OCI-M1 (cell line): ENCODE measurements at regions not wholly inside any gene's neighbourhood (a gene's known extent, or its start where the extent isn't known, plus 50 kb on each side); places are given as distances from the start of the nearest gene placed in this dataset.

ENCODE experiments used
- DNase-seq: peaks from one replicate; lab custom pipeline; 2025; lab: John Stamatoyannopoulos, UW

DNA sequence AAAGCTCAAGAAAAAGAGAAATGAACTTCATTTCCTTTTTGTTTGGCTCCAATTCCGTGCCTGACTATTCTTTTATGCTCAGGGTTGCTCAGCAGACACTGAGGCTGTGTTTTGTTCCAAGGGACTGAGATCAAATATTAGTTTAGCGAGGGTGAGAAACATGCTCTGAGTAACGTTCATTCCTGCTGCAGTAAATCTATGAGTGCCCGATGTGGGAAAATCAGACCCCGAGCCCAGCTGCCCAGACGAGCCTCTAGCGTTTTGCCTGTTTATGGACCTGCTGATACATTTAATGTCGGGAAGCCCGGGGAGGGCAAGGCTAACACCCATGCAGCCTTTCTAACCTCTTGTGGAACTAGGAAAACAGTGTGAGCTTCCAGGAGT is 119.2 kb downstream of the VAPA start:
- no peak for DNase-seq

DNA sequence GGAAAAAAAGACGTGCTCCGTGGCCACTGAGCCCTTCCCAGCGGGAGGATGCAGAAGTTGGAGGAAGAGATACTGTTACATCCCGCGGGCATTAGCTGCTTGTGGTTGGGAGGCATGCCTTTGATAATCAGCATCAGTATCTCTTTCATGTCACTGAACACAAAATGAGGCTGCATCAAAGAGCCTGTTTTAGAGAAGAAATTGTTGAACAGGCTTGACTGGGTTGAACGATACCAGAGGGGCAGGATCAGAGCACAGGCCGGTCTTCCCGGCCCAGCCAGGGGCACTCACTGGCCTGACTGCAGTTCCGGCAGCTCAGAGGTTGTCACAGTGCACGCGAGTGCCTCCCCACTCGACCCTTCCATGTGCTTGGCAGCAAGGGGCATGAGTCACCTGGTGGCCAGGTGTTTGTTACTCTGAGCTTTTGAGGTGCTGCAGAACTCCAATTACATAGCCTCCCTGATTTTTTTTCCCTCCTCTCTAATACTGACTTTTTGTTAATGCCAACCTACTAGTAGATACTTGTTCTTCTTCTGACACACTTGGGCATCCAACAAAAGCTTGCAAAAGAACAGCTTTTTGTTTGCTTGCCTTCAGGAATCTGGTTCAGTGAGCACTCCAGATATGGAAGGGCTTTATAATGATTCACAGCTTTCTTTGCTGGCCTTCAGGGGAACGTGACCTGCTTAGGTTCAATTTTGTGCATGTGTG is 121.6 kb downstream of the VAPA start:
- no peak for DNase-seq

DNA sequence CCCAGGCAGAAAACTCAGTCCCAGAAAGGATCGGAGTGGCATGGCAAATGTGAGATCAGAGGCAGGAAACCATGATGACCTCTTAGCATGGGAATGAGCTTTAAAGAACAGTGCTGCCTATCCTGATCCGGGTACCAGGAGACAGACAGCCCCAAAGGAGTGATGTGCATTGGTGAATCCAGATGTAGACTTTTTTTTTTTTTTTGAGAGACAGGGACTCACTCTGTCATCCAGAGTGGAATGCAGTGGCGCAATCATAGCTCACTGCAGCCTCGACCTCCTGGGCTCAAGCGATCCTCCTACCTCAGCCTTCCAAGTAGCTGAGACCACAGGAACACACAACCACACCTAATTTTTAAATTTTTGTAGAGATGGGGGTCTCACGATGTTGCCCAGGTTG is 122.7 kb downstream of the VAPA start:
- DNase-seq, result no peak

DNA sequence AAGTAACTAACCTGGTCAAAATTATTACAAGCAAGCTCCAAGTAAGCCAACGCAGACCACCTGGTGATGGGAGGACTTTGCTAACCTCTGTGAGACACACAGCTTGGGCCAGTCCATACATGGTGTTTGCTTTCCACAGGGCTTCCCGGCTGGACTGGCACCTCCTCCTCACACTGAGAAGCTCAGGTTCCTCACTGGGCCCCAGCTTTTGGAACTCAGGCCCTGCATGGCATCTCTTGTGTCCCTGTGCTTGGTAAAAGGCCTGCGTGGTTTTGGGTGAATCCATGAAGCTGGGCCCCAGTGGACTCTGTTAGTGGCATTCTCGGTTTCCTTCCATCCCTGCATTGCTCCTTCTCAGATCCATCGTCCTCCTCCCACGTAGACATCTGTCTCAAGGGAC is 123.4 kb downstream of the VAPA start:
- DNase-seq, result no peak

DNA sequence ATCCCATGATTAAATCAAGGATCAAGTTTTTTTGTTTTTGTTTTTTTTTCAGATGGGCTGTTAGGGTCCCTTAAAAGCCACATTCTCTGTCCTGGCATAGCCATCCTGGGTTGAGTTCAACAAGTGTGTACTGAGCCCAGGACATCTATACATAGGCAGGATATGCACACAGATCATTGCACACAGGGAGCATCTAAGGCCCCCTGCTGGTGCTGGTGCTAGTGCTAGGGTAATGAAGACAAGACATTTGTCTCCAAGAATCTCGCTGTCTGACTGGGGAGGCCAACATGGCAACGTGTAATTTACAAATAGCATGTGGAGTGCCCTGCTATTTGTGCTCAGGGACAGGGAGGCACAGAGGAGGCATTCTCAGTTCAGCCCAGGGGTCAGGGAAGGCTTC is 124.5 kb downstream of the VAPA start:
- peak; percentile 9 for DNase-seq

DNA sequence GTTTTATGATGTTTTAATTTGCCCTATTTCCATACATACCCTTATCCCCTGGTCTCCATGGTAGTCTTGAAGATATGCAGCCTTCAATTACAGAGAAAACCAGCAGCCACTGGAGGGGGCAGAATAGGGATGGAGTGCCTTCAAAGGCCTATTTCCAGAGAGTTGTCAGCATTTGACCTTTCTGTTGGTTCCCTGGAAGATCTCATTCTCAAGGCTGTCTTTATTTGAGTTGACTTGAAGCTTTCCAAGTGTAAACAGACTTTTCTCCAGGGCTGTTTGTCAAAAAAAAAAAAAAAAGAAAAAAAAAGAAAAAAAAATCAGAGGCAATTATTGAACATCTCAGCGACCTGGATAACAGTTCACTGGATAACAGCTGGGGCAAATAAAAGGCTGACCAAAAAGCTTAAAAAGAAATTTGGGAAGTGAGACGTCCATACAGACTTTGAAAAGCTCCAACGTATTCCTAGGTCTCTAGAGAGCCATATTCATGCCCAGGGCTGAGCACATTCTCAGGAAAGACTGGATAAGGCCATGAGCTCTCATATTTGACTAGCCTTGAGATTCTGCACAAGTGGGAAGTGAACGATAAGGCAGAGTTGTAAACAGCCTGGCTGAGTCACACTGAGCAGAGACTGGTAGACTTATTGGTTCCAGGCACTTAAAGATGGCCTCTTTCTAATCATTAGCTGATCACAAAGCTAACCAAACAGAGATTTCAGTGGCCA is 126.6 kb downstream of the VAPA start:
- DNase-seq, result no peak

DNA sequence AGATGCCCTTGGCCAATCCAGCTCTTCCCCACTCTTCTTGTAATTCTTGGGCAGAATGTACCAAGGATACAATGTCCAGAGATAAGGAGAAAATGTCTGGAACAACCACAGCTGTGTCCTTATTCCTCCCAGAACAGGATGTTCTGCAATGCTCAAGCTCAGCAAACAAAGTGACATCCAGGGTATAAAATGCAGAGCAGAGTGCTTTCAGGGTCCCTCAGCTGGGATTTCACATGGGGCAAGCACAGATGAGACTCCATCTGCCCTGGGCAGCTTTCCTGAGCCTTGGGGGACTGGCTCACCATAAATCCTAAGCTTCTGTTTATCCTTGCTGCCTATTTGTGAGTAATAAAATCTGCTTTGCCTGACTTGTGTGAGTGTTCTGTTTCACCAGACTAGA is 127.4 kb downstream of the VAPA start:
- no peak for DNase-seq

DNA sequence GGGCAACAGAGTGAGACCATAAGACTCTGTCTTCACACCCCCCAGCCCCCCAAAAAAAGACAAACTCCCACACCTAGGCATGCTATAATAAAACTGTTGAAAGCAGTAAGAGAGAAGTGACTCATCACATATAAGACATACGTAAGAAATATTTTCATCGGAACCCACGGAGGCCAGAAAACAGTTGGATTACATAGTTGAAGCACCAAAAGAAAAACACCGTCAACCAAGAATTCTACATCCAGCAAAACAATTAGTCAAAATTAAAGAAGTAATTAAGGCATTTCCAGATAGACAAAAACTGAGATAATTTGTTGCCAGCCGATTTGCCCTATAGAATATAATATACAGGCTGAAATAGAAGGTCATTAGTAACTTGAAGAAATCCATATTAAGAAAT is 128.7 kb downstream of the VAPA start:
- no peak for DNase-seq

DNA sequence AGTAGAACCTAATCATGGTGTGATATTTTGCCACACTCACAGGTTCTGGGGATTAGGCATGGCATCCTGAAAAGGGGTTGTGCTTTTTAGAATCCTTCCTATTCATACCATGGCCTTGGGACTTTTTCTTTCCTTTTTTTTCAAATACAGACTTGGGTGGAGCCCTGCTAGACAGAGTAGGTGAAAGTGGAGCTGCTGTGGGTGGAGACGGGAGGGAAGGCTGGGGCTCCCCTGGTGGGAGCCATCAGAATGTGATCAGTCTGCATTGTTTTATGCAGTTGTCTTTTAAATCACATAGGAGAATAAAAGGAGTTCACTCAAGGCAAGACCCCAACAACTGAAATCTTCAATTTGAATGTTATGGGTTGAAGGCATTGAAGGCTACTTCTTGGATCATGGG is 130.2 kb downstream of the VAPA start:
- DNase-seq, result no peak

DNA sequence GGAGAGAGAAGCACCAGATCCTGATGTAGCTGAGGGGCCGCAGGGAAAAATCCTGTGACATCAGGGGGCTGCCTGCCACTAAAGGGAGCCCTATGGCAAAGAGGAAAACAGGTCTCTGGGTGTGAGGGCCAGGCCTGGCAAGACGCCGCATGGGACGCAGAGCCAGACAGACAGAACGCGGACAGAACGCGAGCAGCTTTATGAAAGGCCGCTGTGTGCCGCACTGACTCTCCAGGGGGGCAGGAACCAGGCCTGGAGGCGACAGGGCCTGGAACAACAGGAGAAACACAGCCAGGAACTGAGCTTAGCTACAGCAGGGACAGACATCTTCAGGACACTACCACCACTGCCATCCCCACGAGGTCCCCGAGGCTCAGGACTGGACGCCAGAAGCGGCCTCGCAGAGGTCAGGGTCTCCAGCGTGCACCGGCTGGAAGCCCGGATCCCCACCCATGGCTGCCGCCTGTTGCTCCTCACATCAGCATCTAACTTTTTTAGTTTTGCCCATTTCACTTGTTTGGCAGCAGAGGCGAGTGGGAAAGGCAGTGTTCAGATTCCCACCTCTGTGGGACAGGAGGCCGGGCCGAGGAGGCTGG is 131.6 kb downstream of the VAPA start:
- no peak for DNase-seq

DNA sequence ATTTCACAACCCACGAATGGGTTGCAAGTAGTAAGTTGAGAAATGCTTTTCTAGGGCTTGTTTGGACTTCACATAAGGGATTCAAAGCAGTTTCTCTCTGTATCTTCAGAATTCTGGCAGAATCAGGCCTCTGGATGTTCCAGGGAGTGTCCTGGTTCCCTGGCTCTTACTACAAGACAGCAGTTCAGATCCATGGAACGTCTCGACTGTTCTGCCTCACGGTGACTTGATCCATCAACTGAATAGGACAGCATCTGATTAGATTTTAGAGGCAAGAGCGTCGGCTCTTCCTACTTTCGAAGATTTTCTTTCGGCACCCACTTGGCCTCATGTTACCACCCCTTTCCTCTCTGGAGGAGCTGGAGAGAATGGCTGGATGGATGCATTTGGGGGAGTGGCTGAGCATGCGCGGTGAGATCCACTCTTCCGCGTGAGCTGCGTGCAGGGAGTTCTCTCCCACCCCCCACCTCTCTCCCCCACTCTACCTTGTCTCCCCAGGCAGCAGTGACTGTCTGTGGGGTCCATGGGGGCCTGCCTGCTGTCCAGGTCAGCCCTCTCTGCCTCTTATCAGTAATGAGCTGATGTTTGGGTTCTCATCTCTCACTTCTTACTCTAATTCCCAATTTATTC is 132.5 kb downstream of the VAPA start:
- DNase-seq, result no peak

DNA sequence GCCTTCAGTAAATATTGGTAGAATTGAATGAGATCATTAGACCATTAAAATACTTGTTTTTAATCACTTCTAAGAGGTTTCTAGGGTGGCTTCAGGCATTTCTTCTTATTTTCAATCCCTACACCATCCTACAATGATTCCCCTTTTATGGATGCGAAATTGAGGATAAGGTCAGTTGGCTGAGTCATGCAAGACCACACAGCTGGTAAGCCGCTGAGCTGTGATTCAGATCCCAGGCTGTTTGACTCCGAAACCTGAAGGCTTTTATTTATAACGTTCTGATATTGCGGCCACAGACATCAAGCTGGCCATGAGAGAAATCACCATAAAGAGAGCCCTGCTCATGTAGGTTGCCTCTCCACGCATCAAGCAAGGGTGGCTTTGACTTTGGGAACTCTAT is 133.4 kb downstream of the VAPA start:
- DNase-seq, result no peak

DNA sequence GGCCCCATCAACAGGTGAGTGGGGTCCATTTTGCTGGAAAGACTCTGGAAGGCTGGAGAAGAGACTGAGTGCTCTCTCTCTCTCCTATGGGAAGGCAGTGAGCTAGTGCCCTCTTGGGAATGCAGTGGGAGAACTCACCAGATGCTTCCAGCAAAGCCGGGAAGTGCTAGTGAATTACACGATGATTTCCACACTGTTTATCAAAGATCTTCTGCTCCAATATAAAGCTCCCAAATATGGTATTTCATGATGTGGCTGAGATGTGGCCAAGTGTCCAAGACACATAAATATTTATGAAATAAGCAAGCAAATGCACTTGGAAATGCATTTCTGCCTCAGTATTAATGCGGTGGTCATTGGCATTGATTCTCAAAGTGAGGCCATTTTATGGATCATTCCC is 135.9 kb downstream of the VAPA start:
- no peak for DNase-seq

DNA sequence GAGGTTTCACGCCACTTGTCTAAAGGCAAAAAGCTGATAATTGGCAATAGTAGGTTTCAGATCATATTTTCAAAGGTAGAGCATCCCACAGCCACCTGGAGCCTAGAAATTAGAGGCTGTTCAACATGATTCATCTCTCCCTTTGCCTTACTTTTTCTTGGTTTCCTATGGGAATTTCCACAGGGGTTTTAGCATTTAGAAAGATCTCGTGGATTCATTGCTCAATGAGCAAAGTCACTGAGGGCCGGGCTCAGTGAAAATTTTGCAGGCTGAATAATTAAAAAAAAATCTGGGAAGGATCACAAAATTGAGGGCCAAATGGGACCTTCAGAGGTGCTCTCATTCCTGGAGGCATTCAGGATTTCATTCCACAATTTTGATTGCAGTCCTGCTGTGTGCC is 137.1 kb downstream of the VAPA start:
- no peak for DNase-seq

DNA sequence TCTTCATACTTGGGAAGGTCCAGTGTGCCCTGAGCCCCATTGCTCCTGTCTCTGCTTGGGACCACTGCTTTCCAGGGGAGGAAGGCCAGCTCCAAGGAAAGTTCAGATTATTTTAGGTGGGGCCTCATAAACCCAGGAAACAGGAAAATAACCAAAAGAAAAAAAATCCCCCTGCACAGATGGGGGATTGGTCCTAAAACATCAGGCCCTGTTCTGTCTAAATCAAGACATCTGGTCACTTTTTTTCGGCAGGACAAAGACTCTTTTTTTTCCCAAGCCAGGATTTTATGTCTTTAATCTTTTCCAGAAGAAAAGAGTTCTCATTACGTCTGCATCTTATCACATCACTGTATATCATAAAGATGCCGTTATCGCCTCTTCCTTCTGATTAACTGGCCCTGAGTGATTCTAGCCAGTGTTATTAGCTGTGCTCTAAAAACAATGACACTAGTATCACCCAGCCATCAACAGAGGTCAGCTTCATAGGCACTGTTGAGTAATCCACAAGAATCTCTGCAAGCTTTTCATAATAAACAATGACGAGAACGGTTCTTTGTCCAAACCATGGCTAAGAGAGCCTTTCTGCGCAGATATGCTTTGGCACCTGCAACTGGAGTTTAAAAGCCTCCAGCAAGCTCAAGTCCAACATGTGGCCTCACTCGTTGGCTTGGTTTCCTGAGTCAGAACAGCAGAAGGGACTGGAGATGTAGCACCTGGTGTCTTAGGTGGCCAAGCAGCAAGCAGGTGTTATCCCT is 138.2 kb downstream of the VAPA start:
- DNase-seq, result no peak

DNA sequence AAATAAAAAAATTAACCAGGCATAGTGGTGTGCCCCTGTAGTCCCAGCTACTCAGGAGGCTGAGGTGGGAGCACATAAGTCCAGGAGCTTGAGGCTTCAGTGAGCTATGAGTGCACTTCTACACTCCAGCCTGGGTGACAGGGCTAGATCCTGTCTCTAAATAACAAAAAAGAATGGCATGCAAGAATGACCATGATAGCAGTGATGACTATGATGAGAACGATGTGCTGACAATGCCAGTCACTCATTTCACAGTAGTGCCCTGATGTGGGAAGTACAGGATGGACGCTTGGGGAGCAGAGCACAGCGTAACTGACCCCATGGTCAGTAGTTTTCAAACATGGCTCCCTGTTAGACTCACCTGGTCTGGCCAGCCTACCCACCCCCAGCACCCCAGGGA is 139.1 kb downstream of the VAPA start:
- no peak for DNase-seq

DNA sequence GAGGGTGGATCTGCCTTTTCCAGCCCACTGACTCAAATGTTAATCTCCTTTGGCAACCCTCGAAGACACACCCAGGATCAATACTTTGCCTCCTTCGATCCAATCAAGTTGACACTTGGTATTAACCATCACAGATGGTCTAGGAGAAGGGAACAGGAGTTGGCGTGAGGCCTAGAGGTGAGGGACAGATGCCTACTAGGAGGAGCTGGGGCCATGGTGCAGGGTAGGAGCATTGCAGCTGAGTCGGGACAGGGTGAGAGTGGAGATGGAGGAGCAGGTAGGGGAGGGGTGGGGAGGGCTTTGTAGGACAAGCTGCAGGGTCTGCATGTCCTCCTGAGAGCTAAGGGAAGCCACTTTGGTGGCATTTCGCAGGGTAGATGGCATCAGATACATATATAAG is 140.0 kb downstream of the VAPA start:
- DNase-seq, result no peak

DNA sequence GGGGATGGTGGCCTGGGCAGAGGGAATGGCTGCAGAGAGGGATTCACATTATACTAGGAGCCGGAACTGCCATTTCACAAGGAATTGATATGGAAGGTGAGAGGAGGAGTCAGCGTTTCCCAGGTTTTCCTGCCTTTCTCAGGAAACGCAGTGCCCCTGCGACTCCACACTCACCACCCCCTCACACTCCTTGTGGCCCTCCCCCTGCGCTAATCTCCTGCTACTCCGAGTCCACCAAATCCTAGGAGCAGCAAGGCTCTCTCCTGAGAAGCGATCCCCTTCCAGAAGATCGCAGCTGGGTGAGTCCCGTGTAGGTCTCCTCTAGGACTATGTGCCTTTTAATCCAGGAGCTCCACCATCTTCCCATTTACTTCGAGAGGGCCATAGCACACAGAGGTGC is 140.6 kb downstream of the VAPA start:
- no peak for DNase-seq

DNA sequence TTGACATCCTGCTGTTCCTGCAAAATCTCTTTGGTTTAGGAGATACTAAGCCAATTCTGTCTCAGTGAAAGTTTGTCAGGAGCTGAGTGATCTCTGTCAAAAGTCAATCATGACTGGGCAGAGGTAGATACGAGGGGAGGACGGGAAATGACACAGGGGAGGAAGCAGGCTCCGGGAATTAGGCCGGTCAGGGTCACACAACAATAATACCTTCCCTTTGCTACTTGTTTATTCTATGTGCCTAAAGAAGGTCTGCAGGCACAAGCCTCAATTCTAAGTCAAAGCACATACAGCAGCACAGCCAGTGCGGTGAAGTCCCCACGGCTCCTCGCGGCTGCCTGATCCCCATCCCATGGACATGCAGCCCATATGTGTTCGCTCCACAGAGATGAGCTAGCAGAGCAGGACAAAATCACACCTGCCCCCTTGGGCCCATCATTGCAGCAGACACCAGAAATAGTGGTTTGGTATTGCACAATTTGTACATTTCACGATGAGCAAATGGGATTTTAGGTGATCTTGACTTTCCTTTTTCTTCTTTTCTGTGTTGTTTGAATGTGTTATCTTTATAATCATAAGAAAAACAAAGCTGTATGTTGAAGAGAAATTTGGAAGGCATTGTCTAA is 141.4 kb downstream of the VAPA start:
- no peak for DNase-seq

DNA sequence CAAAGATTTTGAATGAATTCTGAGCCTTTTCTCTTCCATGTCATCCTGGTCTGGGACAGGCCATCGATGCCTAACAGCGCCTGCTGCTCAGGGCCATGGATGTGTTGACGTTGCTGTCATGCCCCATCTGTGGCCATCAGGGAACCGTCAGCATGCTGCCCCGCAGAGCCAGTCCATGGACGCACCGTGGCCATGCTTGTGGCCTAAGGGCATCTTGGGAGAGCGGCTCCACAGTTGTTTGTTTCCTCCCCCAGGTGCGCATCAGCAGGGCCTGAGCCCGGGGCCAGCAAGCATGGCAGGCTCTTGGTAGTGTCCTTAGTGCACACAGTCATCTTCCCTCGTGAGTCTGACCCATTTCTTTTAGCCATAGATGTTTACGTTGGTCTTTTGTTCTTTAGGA is 142.7 kb downstream of the VAPA start:
- DNase-seq, result no peak

DNA sequence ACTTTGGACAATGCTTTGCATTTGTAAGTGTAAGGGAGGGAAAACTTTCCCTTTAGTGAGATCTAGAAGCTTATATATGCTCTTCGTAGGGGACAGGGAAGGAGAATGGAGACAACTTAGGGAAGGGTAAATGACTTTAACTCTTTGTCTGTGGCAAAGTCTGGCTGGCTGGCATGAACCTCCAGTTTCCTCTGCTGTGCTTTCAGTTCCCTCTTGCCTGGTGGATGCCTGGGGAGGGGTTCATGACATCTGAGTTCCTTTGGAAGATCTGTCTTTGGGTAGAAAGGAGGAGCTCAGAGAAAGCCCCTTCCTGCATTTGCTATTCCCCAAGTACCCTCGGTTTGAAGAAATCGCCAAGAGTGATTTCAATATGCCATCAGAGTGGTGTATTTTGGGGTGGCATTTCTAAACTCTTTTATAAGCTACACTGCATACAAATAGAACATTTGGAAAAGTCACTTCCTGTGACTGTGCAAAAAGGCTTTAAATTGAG is 143.6 kb downstream of the VAPA start:
- DNase-seq, result no peak
